IMR-90 (cell line): ENCODE measurements at regions not wholly inside any gene's neighbourhood (a gene's known extent, or its start where the extent isn't known, plus 50 kb on each side); places are given as distances from the start of the nearest gene placed in this dataset.

Experiments used
- MAFK ChIP-seq: IDR thresholded peaks from 2 replicates; pipeline ENCODE4 v1.6.1; 2012; ENCODE audit warnings: low read depth, low read length, improper control_type of control experiment
- POLR2A ChIP-seq: IDR thresholded peaks from 2 replicates; pipeline ENCODE4 v1.6.1; 2012; ENCODE audit warnings: mild to moderate bottlenecking, low read depth, low read length
- RAD21 ChIP-seq: IDR thresholded peaks from 2 replicates; pipeline ENCODE4 v1.6.1; 2012; ENCODE audit warnings: low read length, improper control_type of control experiment
- RCOR1 ChIP-seq: IDR thresholded peaks from 2 replicates; pipeline ENCODE4 v1.6.1; 2012; ENCODE audit warnings: mild to moderate bottlenecking, low read length, improper control_type of control experiment; ENCODE audit not compliant: insufficient replicate concordance
- RFX5 ChIP-seq: IDR thresholded peaks from 2 replicates; pipeline ENCODE4 v1.8.0; 2012; ENCODE audit warnings: low read depth, mild to moderate bottlenecking, low read length, moderate library complexity
- SMC3 ChIP-seq: fragments of 150-350 bp; IDR thresholded peaks from 2 replicates; pipeline ENCODE4 v1.6.1; 2016; ENCODE audit warnings: low read depth, mild to moderate bottlenecking, antibody characterized with exemption, low read length, moderate library complexity
- TF ChIP-seq, protein P1 (sequence below): conservative IDR thresholded peaks from 2 replicates; pipeline ENCODE4 v1.5.1; 2012; ENCODE audit warnings: mild to moderate bottlenecking, low read depth, low read length, improper control_type of control experiment

DNA sequence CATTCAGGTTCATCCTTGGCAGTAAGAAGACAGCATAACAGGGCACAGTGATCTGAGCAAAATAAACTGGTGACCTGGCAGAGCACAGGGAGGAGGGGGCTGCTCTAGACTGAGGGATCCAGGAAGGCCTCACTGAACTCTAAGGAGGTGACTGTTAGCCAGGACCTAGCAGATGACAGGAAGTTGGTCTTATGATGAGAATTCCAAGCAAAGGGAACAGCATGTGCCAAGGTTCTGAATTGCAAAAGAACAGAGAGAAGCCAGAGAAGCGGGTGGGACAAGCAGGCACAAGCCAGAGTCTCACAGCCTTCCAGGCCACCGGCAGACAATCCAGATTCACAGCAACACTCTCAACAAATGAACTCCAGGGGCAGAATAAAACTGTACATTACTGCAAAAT is 152.7 kb upstream of the PTPRM start:
- TF ChIP-seq POLR2A: no peak
- TF ChIP-seq, protein P1, sequence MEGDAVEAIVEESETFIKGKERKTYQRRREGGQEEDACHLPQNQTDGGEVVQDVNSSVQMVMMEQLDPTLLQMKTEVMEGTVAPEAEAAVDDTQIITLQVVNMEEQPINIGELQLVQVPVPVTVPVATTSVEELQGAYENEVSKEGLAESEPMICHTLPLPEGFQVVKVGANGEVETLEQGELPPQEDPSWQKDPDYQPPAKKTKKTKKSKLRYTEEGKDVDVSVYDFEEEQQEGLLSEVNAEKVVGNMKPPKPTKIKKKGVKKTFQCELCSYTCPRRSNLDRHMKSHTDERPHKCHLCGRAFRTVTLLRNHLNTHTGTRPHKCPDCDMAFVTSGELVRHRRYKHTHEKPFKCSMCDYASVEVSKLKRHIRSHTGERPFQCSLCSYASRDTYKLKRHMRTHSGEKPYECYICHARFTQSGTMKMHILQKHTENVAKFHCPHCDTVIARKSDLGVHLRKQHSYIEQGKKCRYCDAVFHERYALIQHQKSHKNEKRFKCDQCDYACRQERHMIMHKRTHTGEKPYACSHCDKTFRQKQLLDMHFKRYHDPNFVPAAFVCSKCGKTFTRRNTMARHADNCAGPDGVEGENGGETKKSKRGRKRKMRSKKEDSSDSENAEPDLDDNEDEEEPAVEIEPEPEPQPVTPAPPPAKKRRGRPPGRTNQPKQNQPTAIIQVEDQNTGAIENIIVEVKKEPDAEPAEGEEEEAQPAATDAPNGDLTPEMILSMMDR: no peak
- TF ChIP-seq SMC3: no peak
- no peak for TF ChIP-seq MAFK
- no peak for TF ChIP-seq RCOR1
- TF ChIP-seq RAD21: no peak
- TF ChIP-seq RFX5: no peak
